Epithelial cell of proximal tubule (primary cell): ENCODE measurements at regions not wholly inside any gene's neighbourhood (a gene's known extent, or its start where the extent isn't known, plus 50 kb on each side); places are given as distances from the start of the nearest gene placed in this dataset.

Experiments
- DNase-seq: peaks from one replicate; pipeline ENCODE4 v3.0.0-alpha.2; 2011; ENCODE audit warnings: low read depth
- H3K4me3 ChIP-seq: 2 replicates; pipeline ENCODE4 v1.5.1; 2011; ENCODE audit warnings: low read depth, mild to moderate bottlenecking, low read length
- CTCF ChIP-seq: conservative IDR thresholded peaks from 2 replicates; pipeline ENCODE4 v1.5.1; 2012; ENCODE audit warnings: low read depth, mild to moderate bottlenecking, low read length

DNA sequence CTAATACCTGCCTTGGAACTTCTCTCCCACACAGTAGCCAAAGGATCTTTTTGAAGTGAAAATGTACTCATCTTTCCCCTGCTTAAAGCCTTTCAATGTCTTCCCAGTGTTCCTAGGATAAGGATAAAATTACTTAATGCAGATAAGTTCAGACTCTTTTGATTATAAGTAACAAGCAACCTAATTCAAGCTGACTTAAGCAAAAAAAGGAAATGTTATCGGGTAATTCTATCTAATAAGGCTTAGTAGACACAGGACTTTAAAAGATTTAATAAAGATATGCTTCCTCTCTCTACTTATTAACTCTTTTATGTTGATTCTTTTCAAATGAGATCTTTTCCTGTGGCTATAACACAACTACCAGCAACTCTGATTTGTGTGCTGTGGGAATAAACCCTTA lies 284.2 kb downstream of the OXSM start:
- no peak for TF ChIP-seq CTCF
- H3K4me3 ChIP-seq, result no peak overlapping the region
- no peak for DNase-seq

DNA sequence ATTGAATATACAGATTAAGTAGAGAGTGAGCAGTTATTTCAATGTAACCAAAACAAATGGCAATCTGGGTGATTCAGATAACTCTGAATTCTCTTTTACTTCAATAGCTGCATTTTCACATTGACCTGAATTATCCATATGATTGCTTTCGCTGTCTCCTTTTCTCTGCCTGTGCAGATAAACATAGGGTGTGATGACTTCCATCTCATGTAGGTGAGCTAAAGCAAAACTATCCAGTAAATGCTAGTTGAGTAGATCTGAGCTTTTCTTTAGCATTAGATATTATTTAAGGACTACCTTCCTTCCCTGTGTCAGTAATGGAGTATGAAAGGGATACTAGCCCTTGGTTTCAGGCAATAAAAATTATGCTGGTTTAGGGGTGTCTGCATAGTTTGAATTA lies 288.6 kb downstream of the OXSM start:
- H3K4me3 ChIP-seq, result no peak overlapping the region
- TF ChIP-seq CTCF, result no peak
- no peak for DNase-seq

GRCh38 chr3:26081166-26081565 lies 291.3 kb downstream of the OXSM start:
- DNase-seq, result no peak
- no peak overlapping the region for H3K4me3 ChIP-seq
- no peak for TF ChIP-seq CTCF

GRCh38 chr3:26081806-26082205 lies 291.9 kb downstream of the OXSM start:
- DNase-seq, result no peak
- no peak overlapping the region for H3K4me3 ChIP-seq
- no peak for TF ChIP-seq CTCF

GRCh38 chr3:26082911-26083310 lies 293.0 kb downstream of the OXSM start:
- DNase-seq, result no peak
- TF ChIP-seq CTCF, result no peak
- H3K4me3 ChIP-seq, result no peak overlapping the region

DNA sequence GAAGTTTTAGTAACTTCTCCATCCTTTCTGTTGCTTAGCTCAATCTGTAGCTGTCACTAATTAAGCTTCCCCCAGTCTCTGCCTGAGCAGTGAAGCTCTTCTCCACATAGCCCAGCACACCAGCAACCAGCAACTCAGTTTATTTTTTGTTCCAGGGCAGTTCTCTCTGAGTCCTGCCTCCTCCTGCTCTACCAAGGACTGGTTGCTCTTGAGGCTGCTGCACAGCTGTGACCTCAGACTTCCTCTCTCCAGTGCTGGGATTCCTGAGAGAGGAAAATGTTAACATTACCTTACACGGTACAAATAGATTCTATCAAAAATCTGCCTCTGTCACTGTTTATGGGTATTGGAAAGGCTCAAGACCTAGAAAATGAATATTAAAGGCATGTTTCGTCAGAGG lies 294.7 kb downstream of the OXSM start:
- DNase-seq, result no peak
- no peak overlapping the region for H3K4me3 ChIP-seq
- no peak for TF ChIP-seq CTCF

- H3K4me3 ChIP-seq, result no peak overlapping the region
- no peak for DNase-seq
- TF ChIP-seq CTCF, result no peak
These were observed 297.9 kb downstream of the OXSM start for GRCh38 chr3:26087751-26088150.
